ENCODE measurements at regions not wholly inside any gene's neighbourhood (a gene's known extent, or its start where the extent isn't known, plus 50 kb on each side); places are given as distances from the start of the nearest gene placed in this dataset.

GRCh38 chr4:59869056-59869455, 1331.1 kb upstream of the ADGRL3 start:
- H3K9me3 ChIP-seq = no peaks in the 10 kb centered on the region
- no peak for DNase-seq
- no peak overlapping the region for H3K27ac ChIP-seq
- H3K27me3 ChIP-seq = no peaks in the 10 kb centered on the region
- no peak for TF ChIP-seq POLR2AphosphoS5 (IDR thresholded peaks at IDR 0.05)
- TF ChIP-seq EP300 (IDR thresholded peaks at IDR 0.05) = no peak
- TF ChIP-seq POLR2A (IDR thresholded peaks at IDR 0.05) = no peak
- TF ChIP-seq CTCF (IDR thresholded peaks at IDR 0.05) = no peak
- 69 to 75% (median 71%) methylated on average over 3 of the region's 3 CpGs for WGBS, 5 donors
- no peaks in the 10 kb centered on the region for H3K4me1 ChIP-seq
- H3K4me3 ChIP-seq = no peak overlapping the region
- H3K36me3 ChIP-seq = no peaks in the 10 kb centered on the region
- intact Hi-C loops (cut with DNase I; ENCODE audit: low total_unique reads) = no loop called here

GRCh38 chr4:59869559-59869958, 1330.6 kb upstream of the ADGRL3 start:
- WGBS, 5 donors = 68 to 84% (median 78%) methylated on average over 3 of the region's 3 CpGs
- Histone ChIP-seq H3K36me3 (no peaks in the 10 kb centered on the region), H3K27ac (no peak overlapping the region), H3K9me3 (no peaks in the 10 kb centered on the region), H3K4me3 (no peak overlapping the region), H3K27me3 (no peaks in the 10 kb centered on the region), H3K4me1 (no peaks in the 10 kb centered on the region)
- TF ChIP-seq POLR2AphosphoS5 (IDR thresholded peaks at IDR 0.05) (no peak), POLR2A (IDR thresholded peaks at IDR 0.05) (no peak), CTCF (IDR thresholded peaks at IDR 0.05) (no peak), EP300 (IDR thresholded peaks at IDR 0.05) (no peak)
- DNase-seq = no peak
- intact Hi-C loops (cut with DNase I; ENCODE audit: low total_unique reads) = no loop called here

- H3K4me3 ChIP-seq = no peak overlapping the region
- H3K4me1 ChIP-seq = no peaks in the 10 kb centered on the region
- TF ChIP-seq POLR2A (IDR thresholded peaks at IDR 0.05) (no peak), CTCF (IDR thresholded peaks at IDR 0.05) (no peak), POLR2AphosphoS5 (IDR thresholded peaks at IDR 0.05) (no peak), EP300 (IDR thresholded peaks at IDR 0.05) (no peak)
- H3K27me3 ChIP-seq = no peaks in the 10 kb centered on the region
- H3K36me3 ChIP-seq = no peaks in the 10 kb centered on the region
- no peak overlapping the region for H3K27ac ChIP-seq
- DNase-seq = no peak
- intact Hi-C loops (cut with DNase I; ENCODE audit: low total_unique reads) = no loop called here
- H3K9me3 ChIP-seq = no peaks in the 10 kb centered on the region
These were observed 1318.5 kb upstream of the ADGRL3 start for GRCh38 chr4:59881632-59882031.

- Histone ChIP-seq H3K4me1 (no peaks in the 10 kb centered on the region), H3K9me3 (no peaks in the 10 kb centered on the region), H3K27me3 (no peaks in the 10 kb centered on the region), H3K27ac (no peak overlapping the region), H3K4me3 (no peak overlapping the region), H3K36me3 (no peaks in the 10 kb centered on the region)
- TF ChIP-seq POLR2AphosphoS5 (IDR thresholded peaks at IDR 0.05) = no peak
- no peak for TF ChIP-seq CTCF (IDR thresholded peaks at IDR 0.05)
- no peak for TF ChIP-seq POLR2A (IDR thresholded peaks at IDR 0.05)
- no peak for TF ChIP-seq EP300 (IDR thresholded peaks at IDR 0.05)
- DNase-seq = no peak
- intact Hi-C loops (cut with DNase I; ENCODE audit: low total_unique reads) = no loop called here
- 32 to 66% (median 58%) methylated on average over 3 of the region's 3 CpGs for WGBS, 5 donors
These were observed 1295.8 kb upstream of the ADGRL3 start for GRCh38 chr4:59904331-59904730.
